Astrocyte of the spinal cord (primary cell): ENCODE measurements at regions not wholly inside any gene's neighbourhood (a gene's known extent, or its start where the extent isn't known, plus 50 kb on each side); places are given as distances from the start of the nearest gene placed in this dataset.

ENCODE experiments used
- DNase-seq: peaks from one replicate; pipeline ENCODE4 v3.0.0; 2011; ENCODE audit warnings: low read depth, low spot score
- H3K4me3 ChIP-seq: 2 replicates; pipeline ENCODE4 v1.5.1; 2011; ENCODE audit warnings: low read depth, mild to moderate bottlenecking, low read length, moderate library complexity
- in situ Hi-C: cut with HindIII; loops from 2 replicates; pipeline ENCODE4 v1.10.0; 2017; ENCODE audit warnings: low sequenced_read_pairs
- TF ChIP-seq, protein P1 (sequence below): IDR thresholded peaks from 2 replicates; pipeline ENCODE4 v1.5.1; 2012; ENCODE audit warnings: low read depth, mild to moderate bottlenecking, low read length, inconsistent platforms

DNA sequence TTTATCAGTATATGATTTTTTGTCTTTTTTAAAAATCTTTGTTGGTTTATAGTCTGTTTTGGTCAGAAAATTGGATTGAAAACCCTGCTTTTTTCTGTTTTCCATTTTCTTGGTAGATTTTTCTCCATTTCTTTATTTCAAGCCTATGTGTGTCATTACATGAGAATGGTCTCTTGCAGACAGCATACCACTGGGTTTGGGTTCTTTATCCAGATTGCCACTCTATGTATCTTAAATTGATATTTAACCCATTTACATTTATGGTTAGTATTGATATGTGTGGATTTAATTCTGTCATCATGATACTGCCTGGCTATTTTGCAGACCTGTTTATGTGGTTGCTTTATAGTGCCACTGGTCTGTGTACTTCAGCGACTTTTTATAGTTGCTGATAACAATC is 239.9 kb upstream of the NDST4 start:
- TF ChIP-seq, protein P1, sequence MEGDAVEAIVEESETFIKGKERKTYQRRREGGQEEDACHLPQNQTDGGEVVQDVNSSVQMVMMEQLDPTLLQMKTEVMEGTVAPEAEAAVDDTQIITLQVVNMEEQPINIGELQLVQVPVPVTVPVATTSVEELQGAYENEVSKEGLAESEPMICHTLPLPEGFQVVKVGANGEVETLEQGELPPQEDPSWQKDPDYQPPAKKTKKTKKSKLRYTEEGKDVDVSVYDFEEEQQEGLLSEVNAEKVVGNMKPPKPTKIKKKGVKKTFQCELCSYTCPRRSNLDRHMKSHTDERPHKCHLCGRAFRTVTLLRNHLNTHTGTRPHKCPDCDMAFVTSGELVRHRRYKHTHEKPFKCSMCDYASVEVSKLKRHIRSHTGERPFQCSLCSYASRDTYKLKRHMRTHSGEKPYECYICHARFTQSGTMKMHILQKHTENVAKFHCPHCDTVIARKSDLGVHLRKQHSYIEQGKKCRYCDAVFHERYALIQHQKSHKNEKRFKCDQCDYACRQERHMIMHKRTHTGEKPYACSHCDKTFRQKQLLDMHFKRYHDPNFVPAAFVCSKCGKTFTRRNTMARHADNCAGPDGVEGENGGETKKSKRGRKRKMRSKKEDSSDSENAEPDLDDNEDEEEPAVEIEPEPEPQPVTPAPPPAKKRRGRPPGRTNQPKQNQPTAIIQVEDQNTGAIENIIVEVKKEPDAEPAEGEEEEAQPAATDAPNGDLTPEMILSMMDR = no peak
- no peak for DNase-seq
- no peak overlapping the region for H3K4me3 ChIP-seq
- in situ Hi-C loops = no loop called here

DNA sequence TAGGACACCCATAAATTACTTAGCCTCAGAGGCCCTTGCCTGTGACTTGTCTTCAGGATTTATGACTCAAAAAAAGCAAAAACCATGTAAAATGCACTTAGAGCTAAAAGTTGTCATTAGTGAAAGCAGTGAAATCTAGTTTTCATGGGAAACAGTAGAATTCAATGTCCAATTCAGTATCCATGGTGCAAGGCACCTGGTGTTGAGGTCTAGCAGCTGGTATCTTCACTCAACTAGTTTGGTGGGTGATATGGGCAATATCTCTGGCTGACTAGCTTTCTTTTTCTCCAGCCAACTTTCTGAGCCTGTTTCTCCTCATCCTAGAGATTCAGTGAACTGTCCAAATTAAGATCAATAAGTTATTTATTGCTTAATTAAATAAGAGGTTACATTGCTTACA is 229.8 kb upstream of the NDST4 start:
- TF ChIP-seq, protein P1 = no peak
- in situ Hi-C loops = no loop called here
- DNase-seq = no peak
- H3K4me3 ChIP-seq = no peak overlapping the region

DNA sequence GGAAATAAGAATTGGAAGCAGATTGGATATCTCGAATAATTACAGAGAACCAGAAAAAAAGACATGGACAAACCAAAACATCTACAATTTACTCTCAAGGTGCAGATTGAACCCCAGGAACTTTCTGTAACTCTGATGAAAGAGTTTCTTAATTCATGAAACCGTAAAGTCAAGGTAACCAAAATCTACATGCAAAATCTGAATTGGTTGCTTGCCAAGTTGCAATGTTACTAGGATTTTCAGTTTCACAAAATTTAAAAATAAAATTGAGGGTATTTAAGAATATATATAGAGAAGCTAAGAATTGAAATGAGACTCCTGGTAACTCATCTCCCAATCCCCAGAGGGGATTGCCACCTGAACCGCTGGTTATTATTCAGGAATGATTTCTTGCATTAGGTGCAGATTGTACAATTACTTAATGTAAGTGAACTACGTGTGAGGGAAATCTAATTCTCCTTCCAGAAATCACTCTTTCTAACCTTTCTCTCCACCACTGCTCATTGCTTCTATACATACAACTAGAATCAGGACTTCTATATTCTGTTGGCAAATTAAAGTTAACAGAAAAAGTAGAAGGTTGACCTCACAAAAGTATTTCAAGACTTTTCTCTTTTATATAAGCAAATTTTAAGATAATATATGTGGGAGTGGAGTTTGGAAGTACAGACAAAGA is 221.5 kb upstream of the NDST4 start:
- in situ Hi-C loops = no loop called here
- no peak overlapping the region for H3K4me3 ChIP-seq
- DNase-seq = no peak
- TF ChIP-seq, protein P1 = no peak

DNA sequence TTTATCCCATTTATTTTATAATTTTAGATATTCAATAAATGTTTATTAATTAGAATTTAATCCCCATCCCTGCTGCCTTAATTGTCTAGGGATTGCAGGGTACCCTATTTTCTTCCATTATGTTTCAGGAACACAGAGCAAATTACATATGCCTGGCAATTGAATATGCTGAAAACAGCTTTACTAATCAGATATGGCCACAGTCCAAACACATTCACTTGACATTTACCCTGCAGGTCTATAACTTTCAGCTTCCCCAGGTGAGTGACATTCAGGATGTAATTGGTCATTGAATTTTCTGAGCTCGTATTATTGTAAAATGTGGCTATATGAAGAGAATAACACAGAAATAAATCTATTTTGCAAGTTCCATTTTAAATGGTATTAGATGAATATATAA is 218.7 kb upstream of the NDST4 start:
- TF ChIP-seq, protein P1 = no peak
- no peak for DNase-seq
- no peak overlapping the region for H3K4me3 ChIP-seq
- in situ Hi-C loops = no loop called here

DNA sequence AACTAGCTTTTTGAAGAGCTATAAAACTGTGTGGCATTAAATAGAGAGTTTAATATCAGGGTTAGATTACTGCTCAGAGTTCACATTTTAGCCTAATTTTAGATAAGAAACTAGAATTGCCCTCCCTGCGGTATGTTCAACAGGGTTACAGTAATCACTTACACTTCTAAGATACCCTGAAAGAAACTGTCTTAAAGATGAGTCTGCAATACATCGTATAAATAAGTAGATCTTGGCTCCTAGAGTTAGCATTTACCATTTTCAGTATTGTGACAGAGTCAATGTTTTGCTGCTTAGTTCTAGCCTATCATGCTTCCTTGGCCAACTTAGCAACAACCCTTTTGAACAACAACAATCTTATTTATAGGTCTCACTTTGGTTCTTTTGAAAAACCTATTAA is 217.8 kb upstream of the NDST4 start:
- DNase-seq = no peak
- in situ Hi-C loops = no loop called here
- TF ChIP-seq, protein P1 = no peak
- no peak overlapping the region for H3K4me3 ChIP-seq

DNA sequence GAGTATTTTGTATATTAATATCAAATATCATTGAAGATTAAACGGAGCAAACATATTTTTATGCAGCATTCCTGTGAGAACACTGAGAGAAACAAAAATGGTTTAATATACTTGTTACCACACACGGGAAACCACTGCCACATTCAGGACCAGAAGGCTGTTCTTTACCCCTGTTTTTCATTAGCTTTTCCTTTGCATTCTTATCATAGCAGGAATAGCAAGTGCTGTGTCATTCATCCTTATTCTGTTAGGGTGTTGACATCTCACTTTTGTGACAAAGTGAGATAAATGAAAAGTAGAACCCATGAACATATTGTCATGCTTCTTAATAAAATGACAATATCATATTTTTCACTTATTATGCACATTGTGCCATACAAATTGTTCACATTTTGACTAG is 212.4 kb upstream of the NDST4 start:
- in situ Hi-C loops = no loop called here
- no peak for DNase-seq
- TF ChIP-seq, protein P1 = no peak
- no peak overlapping the region for H3K4me3 ChIP-seq
